ENCODE measurements at regions not wholly inside any gene's neighbourhood (a gene's known extent, or its start where the extent isn't known, plus 50 kb on each side); places are given as distances from the start of the nearest gene placed in this dataset.

- TF ChIP-seq POLR2A (IDR thresholded peaks at IDR 0.05), result no peak
- no peak for TF ChIP-seq CTCF (IDR thresholded peaks at IDR 0.05)
These were observed 189.0 kb upstream of the SOX1 start for GRCh38 chr13:111877906-111878305.
